Lung (tissue), 11 donors: ENCODE measurements at regions not wholly inside any gene's neighbourhood (a gene's known extent, or its start where the extent isn't known, plus 50 kb on each side); places are given as distances from the start of the nearest gene placed in this dataset.

Experiments
- ATAC-seq: fragments of 200-7000 bp; cut with Tn5 transposase; one replicate; pipeline ENCODE4 v1.9.1; 2020; ENCODE audit warnings: moderate number of reproducible peaks; ENCODE audit not compliant: insufficient read depth, low FRiP score
- DNase-seq, 3 donors: peaks; one replicate each; pipeline ENCODE4 v3.0.0-alpha.2; 2013 to 2017
- H3K27ac ChIP-seq, 2 donors: one replicate each; pipeline ENCODE4 v1.5.1; 2013; ENCODE audit warnings: mild to moderate bottlenecking in 2 of 2, moderate library complexity in 2 of 2, control low read depth in 1 of 2, inconsistent platforms in 1 of 2, low read depth in 1 of 2, low read length in 1 of 2
- H3K27me3 ChIP-seq, 3 donors: one replicate each; pipeline ENCODE4 v1.5.1; 2013; ENCODE audit warnings: low read length in 2 of 3; ENCODE audit not compliant: control insufficient read depth in 3 of 3, insufficient read depth in 3 of 3
- H3K36me3 ChIP-seq, 4 donors: one replicate each; pipeline ENCODE4 v1.5.1; 2013; ENCODE audit warnings: low read length in 4 of 4, mild to moderate bottlenecking in 1 of 4, moderate library complexity in 1 of 4; ENCODE audit not compliant: control insufficient read depth in 4 of 4, insufficient read depth in 4 of 4
- H3K4me1 ChIP-seq, 5 donors: one replicate each; pipeline ENCODE4 v1.5.1; 2013; ENCODE audit warnings: low read length in 5 of 5, mild to moderate bottlenecking in 2 of 5, moderate library complexity in 1 of 5; ENCODE audit not compliant: control insufficient read depth in 5 of 5, insufficient read depth in 5 of 5
- H3K4me3 ChIP-seq: one replicate; pipeline ENCODE4 v1.5.1; 2013; ENCODE audit warnings: mild to moderate bottlenecking, control low read depth, moderate library complexity
- H3K9ac ChIP-seq, 2 donors: one replicate each; pipeline ENCODE4 v1.5.1; 2013; ENCODE audit warnings: low read length in 2 of 2, control low read depth in 1 of 2; ENCODE audit not compliant: insufficient read depth in 1 of 2
- H3K9me3 ChIP-seq, 4 donors: one replicate each; pipeline ENCODE4 v1.5.1; 2013; ENCODE audit warnings: low read length in 3 of 4, mild to moderate bottlenecking in 1 of 4, moderate library complexity in 1 of 4; ENCODE audit not compliant: control insufficient read depth in 4 of 4, insufficient read depth in 3 of 4
- WGBS, 2 donors: extraction: QIAGEN DNeasy Blood & Tissue Kit; methylation state at CpG; one replicate each; pipeline ENCODE4 v1.1.7; 2013; 5-methylcytosine and 5-hydroxymethylcytosine counted together
- TF ChIP-seq, protein P1 (sequence below): IDR thresholded peaks from 2 replicates; pipeline ENCODE4 v1.5.1; 2012; ENCODE audit warnings: mild to moderate bottlenecking; ENCODE audit errors: control extremely low read depth, extremely low read depth
- donor health status: control.
- donor health status: control.
- donor health status: Bipolar disorder and iron deficiency.
- donor health status: healthy.
- donor health status: DM: yes; HTN: yes; CAD: no.

DNA sequence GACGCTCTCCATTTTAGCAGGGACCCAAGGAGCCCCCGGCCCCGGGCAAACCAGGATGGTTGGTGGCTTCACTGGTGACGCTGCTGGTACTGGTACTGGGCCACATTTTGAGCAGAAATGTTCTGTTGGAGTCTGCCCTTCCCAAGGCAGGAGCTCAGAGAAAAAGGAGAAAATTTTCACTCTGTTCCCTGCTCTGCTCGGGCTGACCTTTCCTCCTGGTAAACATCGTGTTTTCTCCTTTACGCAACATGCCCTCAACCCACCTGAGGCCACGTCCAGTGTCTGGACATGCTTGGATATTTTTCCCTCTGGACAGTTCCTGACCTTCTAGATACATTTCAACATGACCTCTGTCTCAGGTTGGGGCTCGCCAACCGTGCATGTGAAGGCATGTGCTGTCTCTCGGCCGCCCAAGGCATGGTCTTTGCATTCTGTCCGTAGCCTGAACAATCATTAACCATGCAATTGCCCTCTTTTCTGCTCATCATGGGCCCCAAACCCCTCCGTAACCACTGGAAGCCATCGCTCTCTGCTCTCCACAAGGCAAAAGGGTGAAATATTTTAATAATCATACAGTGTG lies 115.2 kb upstream of the PEG3 start:
- H3K4me3 ChIP-seq, result no peak overlapping the region
- WGBS, 2 donors, result 70 to 83% methylated on average over 15 of the region's 15 CpGs
- no peak for ATAC-seq
- TF ChIP-seq, protein P1, sequence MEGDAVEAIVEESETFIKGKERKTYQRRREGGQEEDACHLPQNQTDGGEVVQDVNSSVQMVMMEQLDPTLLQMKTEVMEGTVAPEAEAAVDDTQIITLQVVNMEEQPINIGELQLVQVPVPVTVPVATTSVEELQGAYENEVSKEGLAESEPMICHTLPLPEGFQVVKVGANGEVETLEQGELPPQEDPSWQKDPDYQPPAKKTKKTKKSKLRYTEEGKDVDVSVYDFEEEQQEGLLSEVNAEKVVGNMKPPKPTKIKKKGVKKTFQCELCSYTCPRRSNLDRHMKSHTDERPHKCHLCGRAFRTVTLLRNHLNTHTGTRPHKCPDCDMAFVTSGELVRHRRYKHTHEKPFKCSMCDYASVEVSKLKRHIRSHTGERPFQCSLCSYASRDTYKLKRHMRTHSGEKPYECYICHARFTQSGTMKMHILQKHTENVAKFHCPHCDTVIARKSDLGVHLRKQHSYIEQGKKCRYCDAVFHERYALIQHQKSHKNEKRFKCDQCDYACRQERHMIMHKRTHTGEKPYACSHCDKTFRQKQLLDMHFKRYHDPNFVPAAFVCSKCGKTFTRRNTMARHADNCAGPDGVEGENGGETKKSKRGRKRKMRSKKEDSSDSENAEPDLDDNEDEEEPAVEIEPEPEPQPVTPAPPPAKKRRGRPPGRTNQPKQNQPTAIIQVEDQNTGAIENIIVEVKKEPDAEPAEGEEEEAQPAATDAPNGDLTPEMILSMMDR, result no peak
- peaks cover 0 to 21% (median 0%) of the 10 kb centered on the region in 4 donors for H3K9me3 ChIP-seq
- no peaks in the 10 kb centered on the region for H3K36me3 ChIP-seq
- peaks cover 4 to 39% (median 22%) of the 10 kb centered on the region in 3 donors for H3K27me3 ChIP-seq
- DNase-seq, result no peak
- H3K27ac ChIP-seq, result no peak overlapping the region
- peaks cover 0 to 17% (median 6%) of the 10 kb centered on the region in 5 donors for H3K4me1 ChIP-seq
- no peak overlapping the region for H3K9ac ChIP-seq

DNA sequence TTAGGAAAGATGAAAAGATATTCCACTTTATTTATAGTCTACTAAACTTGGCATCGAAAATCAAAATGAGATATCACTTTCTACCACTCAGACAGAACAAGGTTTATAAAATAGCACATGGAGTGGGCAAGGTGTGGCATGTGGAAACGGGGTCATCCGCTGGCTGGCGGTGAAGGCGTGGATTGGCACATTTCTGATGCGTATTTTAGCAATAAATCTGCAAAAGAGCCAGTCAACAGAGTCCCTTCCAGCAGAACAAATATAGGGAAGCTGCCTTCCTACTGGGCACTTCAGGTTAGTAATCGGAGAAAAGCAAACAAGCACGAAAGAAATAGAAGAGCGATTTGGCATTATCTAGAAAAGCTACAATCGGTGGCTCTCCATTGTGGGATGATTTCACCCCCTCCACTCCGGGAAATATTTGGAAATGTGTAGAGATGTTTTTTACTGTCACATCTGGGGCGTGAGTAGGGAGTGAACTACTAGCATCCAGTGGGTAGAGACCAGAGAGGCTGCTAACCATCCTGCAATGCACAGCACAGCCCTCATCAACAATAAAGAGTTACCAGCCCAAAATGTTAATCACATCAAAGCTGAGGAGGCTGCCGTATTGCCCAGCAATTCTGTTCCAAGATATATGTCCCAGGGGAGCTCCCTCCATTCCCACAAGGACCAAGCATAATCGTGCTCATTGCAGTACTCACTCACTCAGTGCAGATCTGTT lies 116.1 kb upstream of the PEG3 start:
- TF ChIP-seq, protein P1, result no peak
- H3K27ac ChIP-seq, result no peak overlapping the region
- ATAC-seq (no peak), DNase-seq (no peak)
- H3K27me3 ChIP-seq, result peaks cover 1 to 39% (median 22%) of the 10 kb centered on the region in 3 donors
- H3K9me3 ChIP-seq, result peaks cover 0 to 14% (median 0%) of the 10 kb centered on the region in 4 donors
- no peak overlapping the region for H3K4me3 ChIP-seq
- H3K4me1 ChIP-seq, result peaks cover 0 to 17% (median 6%) of the 10 kb centered on the region in 5 donors
- H3K9ac ChIP-seq, result no peak overlapping the region
- no peaks in the 10 kb centered on the region for H3K36me3 ChIP-seq
- 61 to 82% methylated on average over 14 of the region's 14 CpGs for WGBS, 2 donors

GRCh38 chr19:56959205-56959604 lies 118.7 kb upstream of the PEG3 start:
- Histone ChIP-seq H3K36me3 (no peaks in the 10 kb centered on the region), H3K9ac (no peak overlapping the region), H3K27me3 (peaks cover 0 to 44% (median 26%) of the 10 kb centered on the region in 3 donors), H3K4me3 (no peak overlapping the region), H3K9me3 (peaks cover 0 to 14% (median 0%) of the 10 kb centered on the region in 4 donors), H3K27ac (no peak overlapping the region), H3K4me1 (peaks cover 0 to 6% (median 4%) of the 10 kb centered on the region in 5 donors)
- whole genome bisulfite sequencing, 2 donors, result 41 to 48% methylated on average over 4 of the region's 4 CpGs
- no peak for DNase-seq
- TF ChIP-seq, protein P1, result no peak
- ATAC-seq, result no peak
